Naive thymus-derived CD4-positive, alpha-beta T cell (primary cell): ENCODE measurements at regions not wholly inside any gene's neighbourhood (a gene's known extent, or its start where the extent isn't known, plus 50 kb on each side); places are given as distances from the start of the nearest gene placed in this dataset.
"Not testable (repeated sequence)": the region's sequence is repeated elsewhere in the genome, so short reads cannot be mapped to it uniquely, and the experiment has no call there.

Source experiments
- ATAC-seq: fragments of 150-1000 bp; cut with Tn5 transposase; 2 replicates; pipeline ENCODE4 v1.10.0; 2021; ENCODE audit warnings: mild to moderate bottlenecking, moderate library complexity
- CTCF ChIA-PET: fragments of 350-600 bp; sonication (Branson Sonifier 250); formaldehyde crosslinking; loops from one replicate; lab custom pipeline; 2021; ENCODE audit warnings: antibody characterized with exemption; lab: Charles Lee
- POLR2A ChIA-PET: fragments of 350-600 bp; sonication (Branson Sonifier 250); formaldehyde crosslinking; loops from one replicate; lab custom pipeline; 2021; ENCODE audit warnings: antibody characterized with exemption, inconsistent platforms; lab: Charles Lee
- DNase-seq, 9 donors: peaks; one replicate each; pipeline versions ENCODE4 v3.0.0 to v3.0.0-alpha.2; 2020 to 2022; ENCODE audit warnings: mixed read lengths in 1 of 9
- H3K27ac ChIP-seq: one replicate; pipeline ENCODE4 v1.7.0; 2013; ENCODE audit warnings: mild to moderate bottlenecking, low read depth, low read length, moderate library complexity
- H3K27me3 ChIP-seq, 2 donors: one replicate each; pipeline ENCODE4 v1.7.0; 2013; ENCODE audit warnings: low read length in 2 of 2, mild to moderate bottlenecking in 2 of 2, moderate library complexity in 2 of 2; ENCODE audit not compliant: control insufficient read depth in 2 of 2, insufficient read depth in 2 of 2
- H3K36me3 ChIP-seq, 3 experiments: 1 replicate in 2 of 3; 2 replicates in 1 of 3; pipeline ENCODE4 v1.7.0; 2013; ENCODE audit warnings: low read length in 3 of 3, mild to moderate bottlenecking in 3 of 3, moderate library complexity in 1 of 3; ENCODE audit not compliant: insufficient read depth in 3 of 3, control insufficient read depth in 2 of 3
- H3K4me1 ChIP-seq, 2 donors: one replicate each; pipeline ENCODE4 v1.7.0; 2013; ENCODE audit warnings: low read length in 2 of 2, mild to moderate bottlenecking in 2 of 2, moderate library complexity in 1 of 2; ENCODE audit not compliant: control insufficient read depth in 2 of 2, insufficient read depth in 2 of 2
- H3K4me3 ChIP-seq: 2 replicates; pipeline ENCODE4 v1.7.0; 2013; ENCODE audit warnings: mild to moderate bottlenecking, low read length
- H3K9me3 ChIP-seq, 3 experiments: 1 replicate in 2 of 3; 2 replicates in 1 of 3; pipeline ENCODE4 v1.7.0; 2013; ENCODE audit warnings: low read length in 3 of 3; ENCODE audit not compliant: control insufficient read depth in 2 of 3
- H3K27ac Mint-ChIP-seq, 9 donors: one replicate each; pipeline ENCODE4 v1.8.0; 2020 to 2022; ENCODE audit warnings: mixed read lengths in 9 of 9, mild to moderate bottlenecking in 8 of 9, moderate library complexity in 5 of 9, inconsistent platforms in 2 of 9
- H3K27me3 Mint-ChIP-seq, 5 donors: one replicate each; pipeline ENCODE4 v1.8.0; 2021 to 2022; ENCODE audit warnings: mixed read lengths in 5 of 5, mild to moderate bottlenecking in 1 of 5
- H3K36me3 Mint-ChIP-seq, 5 donors: one replicate each; pipeline ENCODE4 v1.8.0; 2020 to 2022; ENCODE audit warnings: mixed read lengths in 5 of 5, mild to moderate bottlenecking in 3 of 5, inconsistent platforms in 1 of 5
- H3K4me1 Mint-ChIP-seq, 7 donors: one replicate each; pipeline ENCODE4 v1.8.0; 2020 to 2022; ENCODE audit warnings: mixed read lengths in 7 of 7, mild to moderate bottlenecking in 3 of 7, inconsistent platforms in 1 of 7
- H3K4me3 Mint-ChIP-seq, 10 donors: one replicate each; pipeline ENCODE4 v1.8.0; 2020 to 2022; ENCODE audit warnings: mild to moderate bottlenecking in 10 of 10, mixed read lengths in 10 of 10, moderate library complexity in 6 of 10, inconsistent platforms in 2 of 10
- H3K9me3 Mint-ChIP-seq, 11 donors: one replicate each; pipeline ENCODE4 v1.8.0; 2020 to 2022; ENCODE audit warnings: mixed read lengths in 11 of 11, mild to moderate bottlenecking in 4 of 11, inconsistent platforms in 1 of 11, moderate library complexity in 1 of 11
- intact Hi-C, 2 donors: fragments of 100-400 bp; cut with micrococcal nuclease; formaldehyde crosslinking; loops; one replicate each; pipeline ENCODE4 v1.15.1; 2023

DNA sequence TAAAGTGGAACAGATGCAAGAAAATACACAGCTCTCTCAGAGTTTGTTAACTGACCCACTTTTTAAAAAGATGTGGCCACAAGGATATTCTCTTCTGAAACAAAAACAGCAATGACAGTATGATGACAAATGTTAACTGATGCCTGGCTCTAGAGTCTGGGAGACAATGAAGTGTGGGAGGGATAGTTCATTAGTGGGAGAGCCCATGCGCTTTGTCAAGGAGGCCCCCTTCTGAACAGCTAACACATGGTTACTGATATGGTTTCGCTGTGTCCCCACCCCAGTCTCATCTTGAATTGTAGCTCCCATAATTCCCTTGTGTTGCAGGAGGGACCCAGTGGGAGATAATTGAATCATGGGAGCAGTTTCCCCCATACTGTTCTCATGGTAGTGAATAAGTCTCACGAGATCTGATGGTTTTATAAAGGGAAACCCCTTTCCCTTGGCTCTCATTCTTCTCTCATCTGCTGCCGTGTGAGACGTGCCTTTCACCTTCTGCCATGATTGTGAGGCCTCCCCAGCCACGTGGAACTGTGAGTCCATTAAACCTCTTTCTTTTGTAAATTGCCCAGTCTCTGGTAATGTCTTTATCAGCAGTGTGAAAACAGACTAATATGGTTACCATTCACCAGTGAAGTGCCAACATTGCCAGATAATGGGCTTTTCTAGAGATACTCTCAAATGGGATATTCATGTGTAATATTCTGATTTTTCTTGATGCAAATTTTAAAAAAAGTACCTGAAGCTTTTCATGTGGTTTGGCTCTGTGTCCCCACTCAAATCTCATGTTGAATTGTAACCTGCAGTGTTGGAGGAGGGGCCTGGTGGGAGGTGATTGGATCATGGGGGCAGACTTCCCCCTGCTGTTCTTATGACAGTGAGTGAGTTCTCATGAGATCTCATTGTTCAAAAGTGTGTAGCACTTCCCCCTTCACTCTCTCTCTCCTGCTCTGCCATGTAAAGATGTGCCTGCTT, 435.8 kb downstream of the SHISA9 start:
- ATAC-seq, H3K36me3 Mint-ChIP-seq, DNase-seq, intact Hi-C loops, H3K27ac Mint-ChIP-seq, H3K4me1 Mint-ChIP-seq, CTCF ChIA-PET, H3K27me3 Mint-ChIP-seq, H3K4me3 Mint-ChIP-seq, H3K27me3 ChIP-seq, H3K36me3 ChIP-seq, H3K4me1 ChIP-seq, H3K9me3 ChIP-seq, H3K27ac ChIP-seq, H3K4me3 ChIP-seq, H3K9me3 Mint-ChIP-seq, POLR2A ChIA-PET: not testable (repeated sequence)

DNA sequence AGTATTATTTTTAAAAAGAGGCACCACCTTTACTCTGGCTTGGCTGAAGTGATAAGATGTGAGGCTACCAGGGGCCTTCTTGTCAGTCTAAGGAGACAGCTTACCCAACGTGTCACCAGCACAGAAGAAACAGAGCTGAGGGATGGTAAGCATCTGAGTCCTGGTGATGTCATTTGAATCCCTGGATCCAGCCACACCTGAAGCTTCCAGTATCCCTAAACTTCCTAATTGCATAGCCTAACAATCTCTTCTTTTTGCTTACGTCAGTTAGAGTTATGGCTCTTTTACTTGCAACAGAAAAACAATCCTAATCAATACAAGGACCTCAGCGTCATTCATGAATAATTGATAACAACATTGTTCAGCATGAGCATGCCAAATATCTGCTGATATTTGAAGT, 436.6 kb downstream of the SHISA9 start:
- ATAC-seq = no peak
- H3K4me3 ChIP-seq = no peak overlapping the region
- no peak overlapping the region for H3K27ac ChIP-seq

DNA sequence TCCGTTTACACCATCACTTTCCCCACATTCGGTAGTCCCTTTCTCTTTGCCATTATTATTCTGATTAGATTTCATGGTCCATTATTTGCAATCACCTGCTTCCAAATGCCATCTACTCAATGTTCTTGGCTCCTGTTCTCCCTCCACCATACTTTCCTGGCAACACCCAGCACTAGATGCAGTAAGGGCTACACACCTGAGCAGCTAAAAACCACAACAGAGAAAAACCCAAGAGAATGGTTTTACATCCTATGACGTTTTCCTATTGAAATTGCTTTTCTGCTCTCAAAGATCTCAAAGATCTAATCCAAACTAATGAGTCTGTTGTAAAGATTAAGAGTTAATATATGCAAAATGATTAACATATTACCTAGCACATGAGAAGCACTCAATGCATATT, 441.3 kb downstream of the SHISA9 start:
- Histone ChIP-seq H3K36me3 (no peaks in the 10 kb centered on the region), H3K9me3 (no peaks in the 10 kb centered on the region), H3K4me3 (no peak overlapping the region), H3K27ac (no peak overlapping the region), H3K4me1 (no peaks in the 10 kb centered on the region), H3K27me3 (no peaks in the 10 kb centered on the region)
- no peak overlapping the region for H3K4me3 Mint-ChIP-seq
- H3K9me3 Mint-ChIP-seq = peaks cover 0 to 1% (median 0%) of the 10 kb centered on the region in 11 donors
- H3K36me3 Mint-ChIP-seq = no peaks in the 10 kb centered on the region
- ATAC-seq (no peak), DNase-seq (no peak)
- H3K4me1 Mint-ChIP-seq = no peaks in the 10 kb centered on the region
- intact Hi-C loops = no loop called here
- ChIA-PET POLR2A (no interaction called here), CTCF (no interaction called here)
- H3K27me3 Mint-ChIP-seq = peaks cover 0 to 8% (median 0%) of the 10 kb centered on the region in 5 donors
- H3K27ac Mint-ChIP-seq = no peak overlapping the region

More for the DNA sequence above, 436.6 kb downstream of the SHISA9 start:
- no peaks in the 10 kb centered on the region for H3K27me3 ChIP-seq
- H3K27ac Mint-ChIP-seq = no peak overlapping the region
- no peak for DNase-seq
- no peak overlapping the region for H3K4me3 Mint-ChIP-seq
- H3K36me3 Mint-ChIP-seq = no peaks in the 10 kb centered on the region
- peaks cover 0 to 4% (median 0%) of the 10 kb centered on the region in 11 donors for H3K9me3 Mint-ChIP-seq
- intact Hi-C loops = no loop called here
- H3K4me1 Mint-ChIP-seq = no peaks in the 10 kb centered on the region
- H3K36me3 ChIP-seq = no peaks in the 10 kb centered on the region
- H3K9me3 ChIP-seq = no peaks in the 10 kb centered on the region
- CTCF ChIA-PET = no interaction called here
- POLR2A ChIA-PET = no interaction called here
- peaks cover 0 to 5% (median 0%) of the 10 kb centered on the region in 5 donors for H3K27me3 Mint-ChIP-seq
- no peaks in the 10 kb centered on the region for H3K4me1 ChIP-seq

DNA sequence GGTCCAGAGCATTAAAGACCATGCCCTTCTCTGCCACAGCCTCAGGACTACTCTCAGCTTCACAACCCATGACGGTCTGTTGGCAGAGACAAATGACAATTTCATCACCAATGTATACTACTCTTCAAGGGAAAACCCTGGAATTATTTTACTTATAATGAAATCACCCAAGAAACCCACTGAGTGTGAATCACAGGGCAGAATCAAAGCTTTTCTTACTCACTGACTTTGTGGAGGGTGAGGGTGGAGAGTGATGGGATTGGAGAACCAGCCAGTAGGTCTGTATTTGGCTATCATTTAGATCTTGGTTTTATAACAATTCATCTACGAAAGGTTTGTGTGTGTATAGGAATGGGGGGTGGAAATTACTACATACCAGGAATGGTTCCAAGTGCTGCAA, 442.6 kb downstream of the SHISA9 start:
- POLR2A ChIA-PET = no interaction called here
- Histone ChIP-seq H3K36me3 (no peaks in the 10 kb centered on the region), H3K9me3 (no peaks in the 10 kb centered on the region), H3K4me3 (no peak overlapping the region), H3K27me3 (no peaks in the 10 kb centered on the region), H3K27ac (no peak overlapping the region), H3K4me1 (no peaks in the 10 kb centered on the region)
- CTCF ChIA-PET = no interaction called here
- intact Hi-C loops = no loop called here
- no peak for ATAC-seq
- no peaks in the 10 kb centered on the region for H3K4me1 Mint-ChIP-seq
- no peaks in the 10 kb centered on the region for H3K36me3 Mint-ChIP-seq
- DNase-seq = no peak
- H3K27ac Mint-ChIP-seq = no peak overlapping the region
- peaks cover 0 to 8% (median 0%) of the 10 kb centered on the region in 5 donors for H3K27me3 Mint-ChIP-seq
- no peak overlapping the region for H3K4me3 Mint-ChIP-seq
- no peaks in the 10 kb centered on the region for H3K9me3 Mint-ChIP-seq

- no peaks in the 10 kb centered on the region for H3K36me3 ChIP-seq
- no peak overlapping the region for H3K4me3 ChIP-seq
- peaks cover 0 to 3% (median 0%) of the 10 kb centered on the region in 5 donors for H3K27me3 Mint-ChIP-seq
- H3K9me3 Mint-ChIP-seq = peaks cover 0 to 1% (median 0%) of the 10 kb centered on the region in 11 donors
- intact Hi-C loops = no loop called here
- CTCF ChIA-PET = no interaction called here
- POLR2A ChIA-PET = no interaction called here
- H3K27me3 ChIP-seq = no peaks in the 10 kb centered on the region
- H3K9me3 ChIP-seq = no peaks in the 10 kb centered on the region
- H3K27ac Mint-ChIP-seq = no peak overlapping the region
- H3K36me3 Mint-ChIP-seq = no peaks in the 10 kb centered on the region
- no peak overlapping the region for H3K27ac ChIP-seq
- H3K4me3 Mint-ChIP-seq = no peak overlapping the region
- H3K4me1 ChIP-seq = no peaks in the 10 kb centered on the region
- no peak for DNase-seq
- no peaks in the 10 kb centered on the region for H3K4me1 Mint-ChIP-seq
- ATAC-seq = no peak
Measured at GRCh38 chr16:13348416-13348815, 447.0 kb downstream of the SHISA9 start.

DNA sequence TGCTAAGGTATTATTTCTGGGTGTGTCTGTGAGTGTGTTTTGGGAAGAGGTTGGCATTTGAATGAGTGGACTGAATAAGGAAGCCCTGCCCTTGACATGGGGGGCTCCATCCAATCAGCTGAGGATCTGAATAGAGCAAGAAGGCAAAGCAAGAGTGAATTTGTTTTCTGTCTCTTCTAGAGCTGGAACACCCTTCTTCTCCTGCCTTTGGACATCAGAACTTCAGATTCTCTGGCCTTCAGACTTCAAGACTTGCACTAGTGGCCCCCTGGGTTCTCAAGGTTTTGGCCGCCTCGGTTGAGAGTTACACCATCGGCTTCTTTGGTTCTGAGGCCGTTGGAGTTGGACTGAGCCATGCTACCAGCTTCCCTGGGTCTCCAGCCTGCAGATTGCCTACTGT, 448.6 kb downstream of the SHISA9 start:
- H3K4me3 ChIP-seq = no peak overlapping the region
- Mint-ChIP-seq H3K9me3 (peaks cover 0 to 9% (median 0%) of the 10 kb centered on the region in 11 donors), H3K36me3 (no peaks in the 10 kb centered on the region), H3K4me3 (no peak overlapping the region), H3K27me3 (peaks cover 0 to 3% (median 0%) of the 10 kb centered on the region in 5 donors), H3K4me1 (no peaks in the 10 kb centered on the region), H3K27ac (no peak overlapping the region)
- CTCF ChIA-PET = no interaction called here
- no peaks in the 10 kb centered on the region for H3K4me1 ChIP-seq
- DNase-seq (no peak), ATAC-seq (no peak)
- no peaks in the 10 kb centered on the region for H3K27me3 ChIP-seq
- H3K36me3 ChIP-seq = no peaks in the 10 kb centered on the region
- intact Hi-C loops = no loop called here
- POLR2A ChIA-PET = no interaction called here
- no peaks in the 10 kb centered on the region for H3K9me3 ChIP-seq
- H3K27ac ChIP-seq = no peak overlapping the region

GRCh38 chr16:13351181-13351580, 449.8 kb downstream of the SHISA9 start:
- POLR2A ChIA-PET = no interaction called here
- H3K36me3 ChIP-seq = no peaks in the 10 kb centered on the region
- Mint-ChIP-seq H3K27me3 (peaks cover 0 to 3% (median 0%) of the 10 kb centered on the region in 5 donors), H3K36me3 (no peaks in the 10 kb centered on the region), H3K27ac (no peak overlapping the region), H3K9me3 (peaks cover 0 to 10% (median 0%) of the 10 kb centered on the region in 11 donors), H3K4me1 (no peaks in the 10 kb centered on the region), H3K4me3 (no peak overlapping the region)
- DNase-seq (no peak), ATAC-seq (no peak)
- intact Hi-C loops = no loop called here
- H3K9me3 ChIP-seq = no peaks in the 10 kb centered on the region
- no peaks in the 10 kb centered on the region for H3K27me3 ChIP-seq
- CTCF ChIA-PET = no interaction called here
- H3K27ac ChIP-seq = no peak overlapping the region
- no peak overlapping the region for H3K4me3 ChIP-seq
- H3K4me1 ChIP-seq = no peaks in the 10 kb centered on the region
